ENCODE measurements at regions not wholly inside any gene's neighbourhood (a gene's known extent, or its start where the extent isn't known, plus 50 kb on each side); places are given as distances from the start of the nearest gene placed in this dataset.

DNA sequence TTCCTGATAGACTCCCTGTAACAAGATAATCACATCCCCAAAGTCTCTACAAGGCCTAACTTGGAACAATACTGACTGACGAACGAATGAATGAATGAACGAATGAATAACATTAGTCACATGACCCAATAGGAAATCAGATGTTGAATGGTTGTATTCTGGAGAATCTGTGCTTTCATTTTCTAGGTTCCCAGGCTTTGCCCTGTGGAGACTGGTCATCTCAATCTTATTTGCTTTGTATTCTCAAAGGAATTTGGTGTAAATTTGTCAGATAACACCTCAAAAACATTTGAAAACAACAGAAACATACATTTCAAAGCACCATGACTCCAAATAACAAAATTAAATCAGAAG, 69.6 kb upstream of the COL1A2 start:
- TF ChIP-seq, protein P1, sequence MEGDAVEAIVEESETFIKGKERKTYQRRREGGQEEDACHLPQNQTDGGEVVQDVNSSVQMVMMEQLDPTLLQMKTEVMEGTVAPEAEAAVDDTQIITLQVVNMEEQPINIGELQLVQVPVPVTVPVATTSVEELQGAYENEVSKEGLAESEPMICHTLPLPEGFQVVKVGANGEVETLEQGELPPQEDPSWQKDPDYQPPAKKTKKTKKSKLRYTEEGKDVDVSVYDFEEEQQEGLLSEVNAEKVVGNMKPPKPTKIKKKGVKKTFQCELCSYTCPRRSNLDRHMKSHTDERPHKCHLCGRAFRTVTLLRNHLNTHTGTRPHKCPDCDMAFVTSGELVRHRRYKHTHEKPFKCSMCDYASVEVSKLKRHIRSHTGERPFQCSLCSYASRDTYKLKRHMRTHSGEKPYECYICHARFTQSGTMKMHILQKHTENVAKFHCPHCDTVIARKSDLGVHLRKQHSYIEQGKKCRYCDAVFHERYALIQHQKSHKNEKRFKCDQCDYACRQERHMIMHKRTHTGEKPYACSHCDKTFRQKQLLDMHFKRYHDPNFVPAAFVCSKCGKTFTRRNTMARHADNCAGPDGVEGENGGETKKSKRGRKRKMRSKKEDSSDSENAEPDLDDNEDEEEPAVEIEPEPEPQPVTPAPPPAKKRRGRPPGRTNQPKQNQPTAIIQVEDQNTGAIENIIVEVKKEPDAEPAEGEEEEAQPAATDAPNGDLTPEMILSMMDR (conservative IDR thresholded peaks at IDR 0.05; ENCODE audit: low read depth, low read length), result no peak
- TF ChIP-seq EZH2phosphoT487 (IDR thresholded peaks at IDR 0.05; ENCODE audit: borderline replicate concordance, low read length), result no peak
